ENCODE measurements at regions not wholly inside any gene's neighbourhood (a gene's known extent, or its start where the extent isn't known, plus 50 kb on each side); places are given as distances from the start of the nearest gene placed in this dataset.

DNA sequence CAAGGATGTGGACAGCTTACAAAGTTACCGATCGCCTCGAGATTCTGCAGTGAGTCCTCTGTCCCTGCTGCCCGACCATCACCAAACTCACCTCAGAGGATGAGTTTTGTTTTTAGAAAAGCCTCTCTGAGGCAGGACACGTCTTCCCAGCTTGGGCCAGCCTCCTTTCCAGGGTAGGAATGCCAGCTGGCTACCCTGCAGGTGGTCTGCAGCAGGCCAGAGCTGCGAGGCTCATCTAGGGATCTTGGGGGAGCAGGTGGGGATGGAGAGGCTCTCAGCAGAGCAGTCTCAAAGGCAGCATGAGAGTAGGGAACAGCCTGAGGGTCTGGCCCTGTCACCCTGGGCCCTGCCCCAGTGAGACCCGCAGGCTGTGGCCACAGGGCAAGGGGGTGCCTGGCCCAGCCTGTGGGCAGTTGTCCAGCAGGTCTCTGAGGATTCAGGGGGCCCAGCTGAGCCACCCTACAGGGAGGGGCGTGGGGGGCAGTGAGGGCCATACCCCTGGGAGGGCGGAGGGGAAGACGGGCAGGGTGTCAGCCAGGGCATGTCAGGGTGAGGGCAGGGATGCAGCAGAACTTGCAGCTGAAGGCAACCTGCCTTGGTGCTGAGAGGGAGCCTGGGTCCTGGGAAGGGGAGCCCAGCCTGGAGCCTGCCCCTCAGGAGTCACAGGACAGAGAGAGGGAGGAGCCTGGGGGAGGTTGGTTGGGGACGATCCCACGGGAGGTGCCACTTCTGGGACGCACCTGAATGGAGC is 57.3 kb upstream of the TPM4 start:
- Histone ChIP-seq H2AFZ (ENCODE audit: control insufficient read depth, low read depth, low read length) (no peak overlapping the region), H3K36me3 (ENCODE audit: control insufficient read depth in 2 of 2, insufficient read depth in 2 of 2, low read length in 1 of 2) (no peaks in the 10 kb centered on the region), H3K4me3 (no peak overlapping the region), H3K9ac (ENCODE audit: control insufficient read depth, insufficient read depth, low read length) (no peak overlapping the region), H4K20me1 (ENCODE audit: control insufficient read depth, insufficient read depth) (no peaks in the 10 kb centered on the region), H3K4me2 (ENCODE audit: control insufficient read depth, insufficient read depth) (no peak overlapping the region), H3K4me1 (ENCODE audit: control insufficient read depth, insufficient read depth, low read length) (no peaks in the 10 kb centered on the region), H3K27me3 (replicated peaks in 1 of 2; ENCODE audit: control insufficient read depth in 2 of 2, insufficient read depth in 2 of 2, low read length in 1 of 2) (no peaks in the 10 kb centered on the region), H3K9me3 (replicated peaks; ENCODE audit: control insufficient read depth, insufficient read depth, low read length) (no peaks in the 10 kb centered on the region), H3K27ac (ENCODE audit: control insufficient read depth, insufficient read depth) (no peak overlapping the region), H3K79me2 (ENCODE audit: control insufficient read depth, insufficient read depth, low read length) (no peaks in the 10 kb centered on the region)
- no TSS peak for BruUV-seq (replicated peaks)
- intact Hi-C loops (cut with micrococcal nuclease; ENCODE audit: unreplicated experiment): no loop called here
- FAIRE-seq (no peak), ATAC-seq (no peak), DNase-seq (ENCODE audit: low read depth, low spot score) (no peak)
- SMC1A ChIA-PET (ENCODE audit: uncharacterized antibody, unreplicated experiment): no interaction called here
- 25% methylated on average over 13 of the region's 13 CpGs for WGBS (ENCODE audit: insufficient coverage, insufficient replicate concordance, low lambda C conversion rate, missing lambda C conversion rate)
- TF ChIP-seq CHD1 (IDR thresholded peaks at IDR 0.05; ENCODE audit: low read depth, low read length) (no peak), ZSCAN29 (IDR thresholded peaks at IDR 0.05) (no peak), FOS (IDR thresholded peaks at IDR 0.05; ENCODE audit: borderline replicate concordance, extremely low read depth, insufficient read length) (no peak), SREBF2 (IDR thresholded peaks at IDR 0.05; ENCODE audit: low read length) (no peak), PBX3 (IDR thresholded peaks at IDR 0.05; ENCODE audit: insufficient replicate concordance, low read depth, low read length) (no peak), RCOR1 (conservative IDR thresholded peaks at IDR 0.05; ENCODE audit: low read depth, low read length) (no peak), MEF2B (IDR thresholded peaks at IDR 0.05; ENCODE audit: partially characterized antibody, poor library complexity, severe bottlenecking) (no peak), PKNOX1 (IDR thresholded peaks at IDR 0.05) (no peak), RUNX3 (IDR thresholded peaks at IDR 0.05; ENCODE audit: low read length) (no peak), TARDBP (IDR thresholded peaks at IDR 0.05; ENCODE audit: borderline replicate concordance) (no peak), SPI1 (IDR thresholded peaks at IDR 0.05; ENCODE audit: borderline replicate concordance, insufficient read depth, low read depth, low read length) (no peak), LARP7 (IDR thresholded peaks at IDR 0.05) (no peak), SMC3 (IDR thresholded peaks at IDR 0.05; ENCODE audit: borderline replicate concordance, low read length) (no peak), MTA2 (IDR thresholded peaks at IDR 0.05; ENCODE audit: low read depth) (no peak), CBFB (IDR thresholded peaks at IDR 0.05; ENCODE audit: low read depth) (no peak)
- TF ChIP-seq, protein P1, sequence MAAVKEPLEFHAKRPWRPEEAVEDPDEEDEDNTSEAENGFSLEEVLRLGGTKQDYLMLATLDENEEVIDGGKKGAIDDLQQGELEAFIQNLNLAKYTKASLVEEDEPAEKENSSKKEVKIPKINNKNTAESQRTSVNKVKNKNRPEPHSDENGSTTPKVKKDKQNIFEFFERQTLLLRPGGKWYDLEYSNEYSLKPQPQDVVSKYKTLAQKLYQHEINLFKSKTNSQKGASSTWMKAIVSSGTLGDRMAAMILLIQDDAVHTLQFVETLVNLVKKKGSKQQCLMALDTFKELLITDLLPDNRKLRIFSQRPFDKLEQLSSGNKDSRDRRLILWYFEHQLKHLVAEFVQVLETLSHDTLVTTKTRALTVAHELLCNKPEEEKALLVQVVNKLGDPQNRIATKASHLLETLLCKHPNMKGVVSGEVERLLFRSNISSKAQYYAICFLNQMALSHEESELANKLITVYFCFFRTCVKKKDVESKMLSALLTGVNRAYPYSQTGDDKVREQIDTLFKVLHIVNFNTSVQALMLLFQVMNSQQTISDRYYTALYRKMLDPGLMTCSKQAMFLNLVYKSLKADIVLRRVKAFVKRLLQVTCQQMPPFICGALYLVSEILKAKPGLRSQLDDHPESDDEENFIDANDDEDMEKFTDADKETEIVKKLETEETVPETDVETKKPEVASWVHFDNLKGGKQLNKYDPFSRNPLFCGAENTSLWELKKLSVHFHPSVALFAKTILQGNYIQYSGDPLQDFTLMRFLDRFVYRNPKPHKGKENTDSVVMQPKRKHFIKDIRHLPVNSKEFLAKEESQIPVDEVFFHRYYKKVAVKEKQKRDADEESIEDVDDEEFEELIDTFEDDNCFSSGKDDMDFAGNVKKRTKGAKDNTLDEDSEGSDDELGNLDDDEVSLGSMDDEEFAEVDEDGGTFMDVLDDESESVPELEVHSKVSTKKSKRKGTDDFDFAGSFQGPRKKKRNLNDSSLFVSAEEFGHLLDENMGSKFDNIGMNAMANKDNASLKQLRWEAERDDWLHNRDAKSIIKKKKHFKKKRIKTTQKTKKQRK (IDR thresholded peaks at IDR 0.05; ENCODE audit: low read depth, low read length): no peak
- in situ Hi-C loops (cut with MboI): no loop called here
- RAD21 ChIA-PET (ENCODE audit: unreplicated experiment): no interaction called here
- POLR2A ChIA-PET: no interaction called here
- CTCF ChIA-PET: no interaction called here
